Activated CD4-positive, alpha-beta T cell treated with anti-CD3 and anti-CD28 coated beads, Interleukin-2, amount 10 ng/mL, durations not matched to agents 24 days and 14 days (primary cell): ENCODE measurements at regions not wholly inside any gene's neighbourhood (a gene's known extent, or its start where the extent isn't known, plus 50 kb on each side); places are given as distances from the start of the nearest gene placed in this dataset.

Experiments used
- DNase-seq: peaks from one replicate; pipeline ENCODE4 v3.0.0; 2022
- H3K27ac Mint-ChIP-seq: one replicate; pipeline ENCODE4 v1.8.0; 2022; ENCODE audit warnings: mild to moderate bottlenecking, mixed read lengths
- H3K27me3 Mint-ChIP-seq: one replicate; pipeline ENCODE4 v1.8.0; 2022; ENCODE audit warnings: mixed read lengths
- H3K36me3 Mint-ChIP-seq: one replicate; pipeline ENCODE4 v1.8.0; 2022; ENCODE audit warnings: low read depth, mild to moderate bottlenecking, mixed read lengths
- H3K4me1 Mint-ChIP-seq: one replicate; pipeline ENCODE4 v1.8.0; 2021; ENCODE audit warnings: mixed read lengths
- H3K4me3 Mint-ChIP-seq: one replicate; pipeline ENCODE4 v1.8.0; 2022; ENCODE audit warnings: mild to moderate bottlenecking, moderate library complexity, mixed read lengths
- H3K9me3 Mint-ChIP-seq: one replicate; pipeline ENCODE4 v1.8.0; 2021; ENCODE audit warnings: mixed read lengths
- intact Hi-C: fragments of 100-400 bp; cut with micrococcal nuclease; formaldehyde crosslinking; loops from one replicate; pipeline ENCODE4 v1.15.1; 2023

DNA sequence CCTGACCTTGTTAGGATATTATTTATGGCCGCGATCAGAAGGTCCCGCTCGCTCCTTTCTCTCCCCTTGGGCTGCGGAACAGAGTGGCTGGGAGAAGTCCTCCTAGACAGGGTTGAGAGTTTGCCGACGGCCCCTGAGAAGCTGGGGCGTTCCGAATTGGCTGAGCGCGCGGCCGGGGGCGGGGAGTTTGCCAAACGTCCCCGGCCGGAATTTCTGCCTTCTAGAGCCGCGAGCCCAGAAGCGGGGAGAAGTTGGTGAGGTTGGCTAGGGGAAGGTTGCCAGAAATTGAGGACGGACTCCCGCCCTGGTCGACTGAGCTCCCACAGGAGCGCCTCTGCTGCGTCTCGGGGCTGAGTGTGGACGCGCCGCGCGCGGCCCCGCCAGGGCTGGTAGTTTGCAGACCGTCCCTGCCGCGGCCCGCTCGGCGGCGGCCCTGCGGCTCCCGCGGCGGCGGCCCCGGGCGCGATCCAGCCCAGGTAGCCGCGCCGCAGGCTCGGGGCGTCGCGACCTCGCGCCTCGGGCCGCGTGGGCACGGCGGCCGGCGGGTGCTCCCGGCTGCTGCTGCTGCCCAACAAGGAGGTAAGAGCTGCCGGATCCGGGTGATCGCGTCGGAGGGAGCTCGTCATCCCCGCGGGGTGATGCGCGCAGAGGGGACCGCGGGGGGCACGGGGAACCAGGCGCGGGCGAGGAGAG is 134.0 kb upstream of the MGAT5 start:
- Mint-ChIP-seq H3K27ac (peak overlapping the region; percentile 98), H3K9me3 (no peaks in the 10 kb centered on the region), H3K36me3 (no peaks in the 10 kb centered on the region), H3K27me3 (peaks cover 15% of the 10 kb centered on the region), H3K4me3 (peak overlapping the region; percentile 94), H3K4me1 (peaks cover 37% of the 10 kb centered on the region)
- peak; percentile 95 for DNase-seq
- intact Hi-C loops = loop anchor here (2.0 to 10.0 kb wide), 7 partner anchors 17 to 933 kb away; partner anchors contain the start of genes CCNT2 and RAB3GAP1

DNA sequence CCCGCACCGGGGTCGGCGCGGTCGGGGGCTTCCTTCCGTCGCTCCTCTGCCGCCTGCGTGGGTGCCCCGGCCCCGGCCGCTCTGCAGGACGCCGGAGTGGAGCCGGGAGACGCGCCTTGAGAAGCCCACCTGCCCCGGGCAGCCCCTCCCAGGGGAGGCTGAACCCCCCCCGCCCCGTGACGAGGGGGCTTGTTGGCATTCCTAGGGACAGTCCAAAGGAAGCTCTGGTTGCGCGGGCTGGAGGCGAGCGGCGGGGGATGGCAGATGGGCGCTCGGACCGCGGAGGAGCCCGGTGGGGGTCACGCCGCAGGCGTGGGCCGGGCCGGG is 133.5 kb upstream of the MGAT5 start:
- no peak for DNase-seq
- Mint-ChIP-seq H3K4me3 (peak overlapping the region; percentile 94), H3K4me1 (peaks cover 41% of the 10 kb centered on the region), H3K9me3 (no peaks in the 10 kb centered on the region), H3K27me3 (peaks cover 15% of the 10 kb centered on the region), H3K27ac (no peak overlapping the region), H3K36me3 (no peaks in the 10 kb centered on the region)
- intact Hi-C loops = loop anchor here (2.0 kb wide), 2 partner anchors 16 to 932 kb away; partner anchors contain the start of gene RAB3GAP1

DNA sequence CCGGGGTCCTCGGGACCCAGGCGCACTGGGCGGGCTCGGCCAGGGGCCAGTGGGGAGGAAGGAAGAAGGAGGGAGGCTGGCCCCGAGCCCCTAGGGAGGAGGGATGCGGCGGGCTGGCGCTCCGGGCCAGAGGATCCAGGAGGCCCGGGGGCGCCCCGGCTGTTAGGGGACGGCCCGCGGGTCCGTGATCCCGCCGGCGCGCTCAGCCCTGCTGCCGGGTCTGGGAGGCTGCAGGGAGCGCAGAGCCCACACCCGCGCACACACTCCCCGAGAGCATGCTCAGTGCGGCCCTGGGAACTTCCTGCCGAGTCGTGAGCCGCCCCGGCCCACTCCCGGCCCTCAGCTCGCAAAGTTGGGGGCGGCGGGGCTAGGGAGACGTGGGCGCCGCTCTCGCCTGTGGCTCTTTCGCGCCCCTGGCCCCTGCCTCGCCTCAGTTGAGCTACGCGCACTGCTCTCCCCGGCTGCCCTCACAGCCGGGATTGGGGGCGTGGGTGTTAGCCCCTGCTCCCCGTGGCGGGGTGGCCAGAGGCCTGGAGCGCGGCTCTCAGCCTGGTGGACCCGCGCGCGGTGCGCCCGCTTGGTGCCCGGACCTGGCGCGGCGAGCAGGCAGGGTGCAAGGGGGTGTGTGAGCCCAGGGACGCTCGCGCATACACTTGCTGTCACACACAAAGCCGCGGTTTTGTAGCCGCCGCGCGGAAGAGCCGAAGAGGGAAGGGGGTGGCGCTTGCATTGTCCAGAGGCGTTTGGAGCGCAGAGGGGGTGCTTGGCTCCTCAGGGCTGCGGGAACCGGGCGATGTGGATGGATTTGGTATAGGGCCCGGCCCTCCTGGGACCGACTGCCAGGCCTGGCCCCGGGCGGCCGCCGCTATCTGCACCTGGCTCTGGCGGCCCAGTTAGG is 132.9 kb upstream of the MGAT5 start:
- H3K36me3 Mint-ChIP-seq = no peaks in the 10 kb centered on the region
- H3K27me3 Mint-ChIP-seq = peaks cover 15% of the 10 kb centered on the region
- H3K4me1 Mint-ChIP-seq = peaks cover 41% of the 10 kb centered on the region
- peak; percentile 90 for DNase-seq
- intact Hi-C loops = loop anchor here (2.0 kb wide), 2 partner anchors 16 to 932 kb away; partner anchors contain the start of gene RAB3GAP1
- H3K4me3 Mint-ChIP-seq = peak overlapping the region; percentile 94
- peak overlapping the region; percentile 65 for H3K27ac Mint-ChIP-seq
- H3K9me3 Mint-ChIP-seq = no peaks in the 10 kb centered on the region

- H3K27me3 Mint-ChIP-seq = peaks cover 9% of the 10 kb centered on the region
- peak overlapping the region; percentile 61 for H3K4me3 Mint-ChIP-seq
- H3K4me1 Mint-ChIP-seq = peaks cover 53% of the 10 kb centered on the region
- no peak for DNase-seq
- peaks cover 1% of the 10 kb centered on the region for H3K36me3 Mint-ChIP-seq
- no peaks in the 10 kb centered on the region for H3K9me3 Mint-ChIP-seq
- H3K27ac Mint-ChIP-seq = peak overlapping the region; percentile 51
- intact Hi-C loops = no loop called here
Observed at GRCh38 chr2:134122610-134123009, 131.3 kb upstream of the MGAT5 start.

DNA sequence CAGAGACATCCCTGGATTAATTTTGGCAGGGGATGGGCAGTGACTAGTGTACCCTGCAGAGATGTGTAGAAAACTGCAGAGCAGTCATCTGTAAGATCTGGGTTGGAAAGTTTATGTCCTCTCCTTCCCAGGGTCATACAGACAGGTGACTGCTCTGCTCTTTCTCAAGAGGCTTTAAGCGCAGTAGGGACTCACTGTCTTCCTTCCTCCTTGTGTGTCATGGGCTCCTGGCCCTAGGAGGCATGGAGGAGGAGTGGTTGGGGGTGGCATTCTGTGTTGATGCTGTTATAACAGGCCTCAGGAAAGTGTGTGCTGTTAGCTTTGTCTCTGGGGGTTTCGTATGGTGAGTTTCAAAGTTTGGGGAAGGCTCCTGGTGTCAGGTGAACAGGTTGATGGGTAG is 130.5 kb upstream of the MGAT5 start:
- H3K36me3 Mint-ChIP-seq = peaks cover 1% of the 10 kb centered on the region
- peaks cover 12% of the 10 kb centered on the region for H3K27me3 Mint-ChIP-seq
- H3K4me3 Mint-ChIP-seq = no peak overlapping the region
- no peaks in the 10 kb centered on the region for H3K9me3 Mint-ChIP-seq
- intact Hi-C loops = no loop called here
- peaks cover 58% of the 10 kb centered on the region for H3K4me1 Mint-ChIP-seq
- peak; percentile 55 for DNase-seq
- no peak overlapping the region for H3K27ac Mint-ChIP-seq

GRCh38 chr2:134124047-134124753 is 129.7 kb upstream of the MGAT5 start:
- H3K9me3 Mint-ChIP-seq = no peaks in the 10 kb centered on the region
- H3K4me1 Mint-ChIP-seq = peaks cover 54% of the 10 kb centered on the region
- peaks cover 15% of the 10 kb centered on the region for H3K27me3 Mint-ChIP-seq
- H3K36me3 Mint-ChIP-seq = peaks cover 1% of the 10 kb centered on the region
- no peak for DNase-seq
- intact Hi-C loops = no loop called here
- no peak overlapping the region for H3K4me3 Mint-ChIP-seq
- no peak overlapping the region for H3K27ac Mint-ChIP-seq

- Mint-ChIP-seq H3K27me3 (peaks cover 11% of the 10 kb centered on the region), H3K36me3 (peaks cover 15% of the 10 kb centered on the region), H3K4me3 (peak overlapping the region; percentile 34), H3K9me3 (no peaks in the 10 kb centered on the region), H3K4me1 (peaks cover 42% of the 10 kb centered on the region), H3K27ac (no peak overlapping the region)
- DNase-seq = peak; percentile 76
- intact Hi-C loops = loop anchor here (1.0 kb wide), 1 partner anchor 9 kb away; no protein-coding TSS in a partner anchor
Observed at GRCh38 chr2:134127496-134127895, 126.4 kb upstream of the MGAT5 start.

DNA sequence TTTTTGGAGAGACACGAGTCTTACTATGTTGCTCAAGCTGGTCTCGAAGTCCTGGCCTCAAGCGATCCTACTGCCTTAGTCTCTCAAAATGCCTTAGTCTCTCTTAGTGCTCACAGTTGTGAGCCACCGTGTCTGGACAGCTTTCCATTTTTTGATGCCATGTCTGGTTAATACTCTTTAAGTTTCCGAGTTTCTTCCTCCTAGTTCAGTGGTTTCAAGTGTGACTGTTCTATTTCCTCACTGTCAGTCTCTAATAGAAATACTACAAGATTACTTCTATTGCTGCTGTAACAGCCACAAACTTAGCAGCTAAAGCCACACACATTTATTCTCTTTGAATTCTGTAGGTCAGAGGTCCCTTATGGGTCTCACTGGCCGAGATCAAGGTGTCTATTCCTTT is 125.1 kb upstream of the MGAT5 start:
- Mint-ChIP-seq H3K4me3 (no peak overlapping the region), H3K27me3 (peaks cover 10% of the 10 kb centered on the region), H3K36me3 (peaks cover 16% of the 10 kb centered on the region), H3K4me1 (peaks cover 32% of the 10 kb centered on the region), H3K27ac (no peak overlapping the region), H3K9me3 (no peaks in the 10 kb centered on the region)
- intact Hi-C loops = no loop called here
- no peak for DNase-seq

DNA sequence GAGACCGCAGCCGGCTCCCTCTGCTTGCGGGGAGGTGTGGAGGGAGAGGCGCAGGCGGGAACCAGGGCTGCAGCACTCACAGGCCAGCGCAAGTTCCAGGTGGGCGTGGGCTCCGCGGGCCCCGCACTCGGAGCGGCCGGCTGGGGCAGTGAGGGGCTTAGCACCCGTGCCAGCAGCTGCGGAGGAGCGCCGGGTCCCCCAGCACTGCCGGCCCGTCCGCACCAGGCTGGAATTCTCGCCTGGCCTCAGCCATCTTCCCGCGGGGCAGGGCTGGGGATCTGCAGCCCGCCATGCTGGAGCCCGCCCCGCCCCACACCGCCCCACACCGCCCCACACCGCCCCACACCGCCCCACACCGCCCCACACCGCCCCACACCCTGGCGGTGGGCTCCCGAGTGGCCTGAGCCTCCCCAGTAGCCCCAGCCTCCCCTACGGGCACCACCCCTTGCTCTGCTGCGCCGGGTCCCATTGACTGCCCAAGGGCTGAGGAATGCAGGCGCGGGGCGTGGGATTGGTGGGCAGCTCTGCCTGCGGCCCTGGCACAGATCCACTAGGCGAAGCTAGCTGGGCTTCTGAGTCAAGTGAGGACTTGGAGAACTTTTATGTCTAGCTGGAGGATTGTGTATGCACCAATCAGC is 123.9 kb upstream of the MGAT5 start:
- Mint-ChIP-seq H3K36me3 (peaks cover 16% of the 10 kb centered on the region), H3K27me3 (peaks cover 10% of the 10 kb centered on the region), H3K4me3 (no peak overlapping the region), H3K27ac (no peak overlapping the region), H3K9me3 (no peaks in the 10 kb centered on the region), H3K4me1 (peaks cover 27% of the 10 kb centered on the region)
- intact Hi-C loops = no loop called here
- DNase-seq = no peak

GRCh38 chr2:134131681-134132489 is 122.0 kb upstream of the MGAT5 start:
- Mint-ChIP-seq H3K4me1 (peaks cover 26% of the 10 kb centered on the region), H3K4me3 (no peak overlapping the region), H3K27me3 (peaks cover 9% of the 10 kb centered on the region), H3K36me3 (peaks cover 16% of the 10 kb centered on the region), H3K9me3 (no peaks in the 10 kb centered on the region), H3K27ac (no peak overlapping the region)
- intact Hi-C loops = no loop called here
- DNase-seq = no peak

GRCh38 chr2:134132490-134132857 is 121.4 kb upstream of the MGAT5 start:
- H3K4me3 Mint-ChIP-seq = no peak overlapping the region
- H3K27me3 Mint-ChIP-seq = peaks cover 6% of the 10 kb centered on the region
- no peaks in the 10 kb centered on the region for H3K9me3 Mint-ChIP-seq
- no peak for DNase-seq
- H3K4me1 Mint-ChIP-seq = peaks cover 26% of the 10 kb centered on the region
- peaks cover 15% of the 10 kb centered on the region for H3K36me3 Mint-ChIP-seq
- intact Hi-C loops = no loop called here
- H3K27ac Mint-ChIP-seq = no peak overlapping the region

DNA sequence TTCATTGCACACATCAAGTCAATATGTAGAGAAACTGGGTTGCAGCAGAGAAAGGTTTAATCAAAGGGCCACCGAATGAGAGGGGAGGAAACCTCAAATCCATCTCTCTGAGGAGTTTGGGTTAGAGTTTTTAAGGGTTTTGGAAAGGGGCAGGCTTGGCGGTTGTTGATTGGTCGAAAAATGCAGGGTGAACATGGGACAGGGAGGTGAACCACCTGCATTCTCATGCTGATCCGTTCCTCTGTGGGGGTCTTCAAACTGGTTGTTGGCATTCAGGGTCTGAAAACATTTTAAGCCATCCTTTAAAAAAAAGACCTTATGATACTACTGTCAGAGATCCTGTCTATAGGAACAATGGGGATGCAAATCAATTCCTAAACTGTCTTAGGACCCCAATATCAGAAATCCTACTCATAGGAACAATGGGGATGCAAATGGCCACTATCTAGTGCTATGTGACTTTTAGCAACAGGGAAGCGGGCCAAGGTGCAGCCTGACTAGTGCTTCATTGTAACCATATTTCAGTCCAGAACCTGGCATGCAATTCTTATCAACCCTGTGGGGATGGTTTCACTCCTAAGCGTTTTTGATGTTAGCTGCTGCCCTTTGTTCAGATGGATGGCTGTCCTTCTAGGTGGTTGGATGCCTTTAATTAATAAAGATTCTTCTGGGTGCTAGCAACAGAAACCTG is 120.1 kb upstream of the MGAT5 start:
- peaks cover 25% of the 10 kb centered on the region for H3K4me1 Mint-ChIP-seq
- DNase-seq = no peak
- peaks cover 15% of the 10 kb centered on the region for H3K36me3 Mint-ChIP-seq
- no peak overlapping the region for H3K27ac Mint-ChIP-seq
- H3K4me3 Mint-ChIP-seq = no peak overlapping the region
- H3K27me3 Mint-ChIP-seq = peaks cover 2% of the 10 kb centered on the region
- intact Hi-C loops = no loop called here
- H3K9me3 Mint-ChIP-seq = no peaks in the 10 kb centered on the region
